ENCODE measurements at regions not wholly inside any gene's neighbourhood (a gene's known extent, or its start where the extent isn't known, plus 50 kb on each side); places are given as distances from the start of the nearest gene placed in this dataset.

DNA sequence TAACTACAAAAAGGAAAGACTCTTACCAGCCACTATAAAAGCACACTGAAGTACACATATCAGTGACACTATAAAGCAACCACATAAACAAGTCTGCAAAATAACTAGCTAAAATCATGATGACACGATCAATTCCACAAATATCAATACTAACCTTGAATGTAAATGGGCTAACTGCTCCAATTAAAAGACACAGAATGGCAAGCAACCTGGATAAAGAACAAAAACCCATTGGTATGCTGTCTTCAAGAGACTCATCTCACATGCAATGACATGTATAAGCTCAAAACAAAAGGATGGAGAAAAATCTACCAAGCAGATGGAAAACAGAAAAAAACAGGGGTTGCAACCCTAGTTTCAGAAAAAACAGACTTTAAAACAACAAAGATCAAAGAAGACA, 59.7 kb upstream of the LYPLAL1 start:
- H3K27ac ChIP-seq: no peak overlapping the region
- H3K9ac ChIP-seq (ENCODE audit: insufficient read length): no peak overlapping the region
- TF ChIP-seq FOXP2 (optimal IDR thresholded peaks at IDR 0.05; ENCODE audit: control extremely low read depth, extremely low read length, insufficient read depth): no peak
- H3K36me3 ChIP-seq (ENCODE audit: insufficient read depth, low read length): no peaks in the 10 kb centered on the region
- H3K4me3 ChIP-seq: no peak overlapping the region
- H3K9me3 ChIP-seq (ENCODE audit: low read depth, low read length): no peaks in the 10 kb centered on the region
- no peak for DNase-seq (ENCODE audit: low read depth, low spot score)

GRCh38 chr1:219119839-219120238, 53.8 kb upstream of the LYPLAL1 start:
- no peaks in the 10 kb centered on the region for H3K9me3 ChIP-seq (ENCODE audit: low read depth, low read length)
- TF ChIP-seq FOXP2 (optimal IDR thresholded peaks at IDR 0.05; ENCODE audit: control extremely low read depth, extremely low read length, insufficient read depth): no peak
- no peak for TF ChIP-seq EZH2 (IDR thresholded peaks at IDR 0.05)
- TF ChIP-seq POLR2AphosphoS5 (IDR thresholded peaks at IDR 0.05; ENCODE audit: borderline replicate concordance, low read depth, low read length): no peak
- no peak for DNase-seq (ENCODE audit: low read depth, low spot score)
- H3K9ac ChIP-seq (ENCODE audit: insufficient read length): no peak overlapping the region
- peak overlapping the region; percentile 97 for H3K27ac ChIP-seq
- no peak overlapping the region for H3K4me3 ChIP-seq
- no peaks in the 10 kb centered on the region for H3K36me3 ChIP-seq (ENCODE audit: insufficient read depth, low read length)

GRCh38 chr1:219120624-219121544, 52.8 kb upstream of the LYPLAL1 start:
- Histone ChIP-seq H3K36me3 (ENCODE audit: insufficient read depth, low read length) (no peaks in the 10 kb centered on the region), H3K4me3 (peak overlapping the region; percentile 70), H3K27ac (peak overlapping the region; percentile 97), H3K9me3 (ENCODE audit: low read depth, low read length) (no peaks in the 10 kb centered on the region), H3K9ac (ENCODE audit: insufficient read length) (peak overlapping the region; percentile 67)
- DNase-seq (ENCODE audit: low read depth, low spot score): peak; percentile 78
- TF ChIP-seq EZH2 (IDR thresholded peaks at IDR 0.05) (no peak), FOXP2 (optimal IDR thresholded peaks at IDR 0.05; ENCODE audit: control extremely low read depth, extremely low read length, insufficient read depth) (no peak), POLR2AphosphoS5 (IDR thresholded peaks at IDR 0.05; ENCODE audit: borderline replicate concordance, low read depth, low read length) (no peak)

GRCh38 chr1:219121679-219122078, 52.0 kb upstream of the LYPLAL1 start:
- Histone ChIP-seq H3K9ac (ENCODE audit: insufficient read length) (peak overlapping the region; percentile 67), H3K4me3 (peak overlapping the region; percentile 70), H3K36me3 (ENCODE audit: insufficient read depth, low read length) (no peaks in the 10 kb centered on the region), H3K27ac (peak overlapping the region; percentile 97), H3K9me3 (ENCODE audit: low read depth, low read length) (no peaks in the 10 kb centered on the region)
- DNase-seq (ENCODE audit: low read depth, low spot score): no peak
- no peak for TF ChIP-seq POLR2AphosphoS5 (IDR thresholded peaks at IDR 0.05; ENCODE audit: borderline replicate concordance, low read depth, low read length)
- TF ChIP-seq EZH2 (IDR thresholded peaks at IDR 0.05): no peak
- TF ChIP-seq FOXP2 (optimal IDR thresholded peaks at IDR 0.05; ENCODE audit: control extremely low read depth, extremely low read length, insufficient read depth): no peak

- Histone ChIP-seq H3K4me3 (no peak overlapping the region), H3K9ac (ENCODE audit: insufficient read length) (no peak overlapping the region), H3K9me3 (ENCODE audit: low read depth, low read length) (no peaks in the 10 kb centered on the region), H3K36me3 (ENCODE audit: insufficient read depth, low read length) (no peaks in the 10 kb centered on the region), H3K27ac (no peak overlapping the region)
- TF ChIP-seq FOXP2 (optimal IDR thresholded peaks at IDR 0.05; ENCODE audit: control extremely low read depth, extremely low read length, insufficient read depth): no peak
- no peak for TF ChIP-seq EZH2 (IDR thresholded peaks at IDR 0.05)
- DNase-seq (ENCODE audit: low read depth, low spot score): no peak
Measured at GRCh38 chr1:219123036-219123435, 50.6 kb upstream of the LYPLAL1 start.
